ENCODE measurements at regions not wholly inside any gene's neighbourhood (a gene's known extent, or its start where the extent isn't known, plus 50 kb on each side); places are given as distances from the start of the nearest gene placed in this dataset.
"Not testable (repeated sequence)": the region's sequence is repeated elsewhere in the genome, so short reads cannot be mapped to it uniquely, and the experiment has no call there.

GRCh38 chr5:167414611-167415010, 876.8 kb upstream of the WWC1 start:
- Histone ChIP-seq H3K9me3 (ENCODE audit: control insufficient read depth in 2 of 2, low read length in 2 of 2) (no peaks in the 10 kb centered on the region), H3K36me3 (ENCODE audit: control insufficient read depth in 2 of 2, insufficient read depth in 2 of 2, low read length in 2 of 2) (no peaks in the 10 kb centered on the region), H3K27ac (ENCODE audit: low read length) (no peak overlapping the region), H3K27me3 (ENCODE audit: control insufficient read depth in 1 of 2, insufficient read depth in 2 of 2, low read length in 2 of 2) (no peaks in the 10 kb centered on the region), H3K4me3 (ENCODE audit: low read length in 2 of 2) (no peak overlapping the region), H3K9ac (ENCODE audit: low read length in 2 of 2) (no peak overlapping the region), H3K4me1 (ENCODE audit: control insufficient read depth, insufficient read depth, low read length) (no peaks in the 10 kb centered on the region)

DNA sequence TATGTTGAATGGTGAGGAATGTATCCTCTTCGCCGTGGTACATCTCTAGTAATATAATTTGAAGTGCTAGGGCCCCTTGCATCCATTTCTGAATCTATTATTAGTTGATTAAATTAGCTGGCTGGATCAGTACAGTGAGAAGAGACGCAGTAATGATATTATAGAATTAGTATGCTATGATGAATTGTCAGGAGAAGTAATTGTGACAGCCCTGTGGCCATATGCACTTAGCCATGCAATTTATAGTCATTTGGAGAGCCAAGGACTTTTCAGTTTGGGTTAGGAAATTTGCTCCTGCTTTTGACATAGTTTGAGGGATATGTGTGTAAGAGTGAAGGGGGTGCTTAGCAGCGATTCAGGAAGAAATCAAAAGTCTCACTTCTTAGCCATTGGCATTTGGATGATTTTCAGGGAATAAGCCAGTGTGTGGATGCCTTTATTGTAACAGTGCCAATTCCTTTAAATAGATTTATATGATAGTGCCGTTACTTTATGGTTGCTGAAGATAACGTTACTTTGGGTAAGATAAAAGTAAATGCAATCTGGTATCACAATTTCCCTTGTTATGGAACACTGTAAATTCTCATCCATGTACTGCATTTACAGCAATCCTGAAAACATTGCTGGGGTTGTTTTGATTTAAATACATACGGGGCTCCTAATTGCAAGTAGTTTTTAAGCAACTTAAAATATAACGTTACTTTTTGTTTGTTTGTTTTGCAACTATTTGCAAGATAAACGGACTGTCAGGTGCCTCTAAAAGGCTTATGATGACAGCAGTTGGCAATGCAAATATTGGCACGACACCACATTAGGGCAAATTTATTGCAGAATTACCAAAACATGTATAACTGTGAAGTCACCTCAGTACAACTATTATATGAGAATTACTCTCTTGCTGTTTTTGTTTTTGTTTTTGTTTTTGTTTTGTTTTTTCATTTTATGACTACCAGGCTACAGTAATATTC, 875.4 kb upstream of the WWC1 start:
- H3K9ac ChIP-seq (ENCODE audit: low read length in 2 of 2): no peak overlapping the region
- no peaks in the 10 kb centered on the region for H3K27me3 ChIP-seq (ENCODE audit: control insufficient read depth in 1 of 2, insufficient read depth in 2 of 2, low read length in 2 of 2)
- H3K36me3 ChIP-seq (ENCODE audit: control insufficient read depth in 2 of 2, insufficient read depth in 2 of 2, low read length in 2 of 2): no peaks in the 10 kb centered on the region
- H3K4me1 ChIP-seq (ENCODE audit: control insufficient read depth, insufficient read depth, low read length): no peaks in the 10 kb centered on the region
- no peak overlapping the region for H3K27ac ChIP-seq (ENCODE audit: low read length)
- no peaks in the 10 kb centered on the region for H3K9me3 ChIP-seq (ENCODE audit: control insufficient read depth in 2 of 2, low read length in 2 of 2)
- H3K4me3 ChIP-seq (ENCODE audit: low read length in 2 of 2): no peak overlapping the region

- Histone ChIP-seq H3K4me1 (ENCODE audit: control insufficient read depth, insufficient read depth, low read length) (no peaks in the 10 kb centered on the region), H3K36me3 (ENCODE audit: control insufficient read depth in 2 of 2, insufficient read depth in 2 of 2, low read length in 2 of 2) (no peaks in the 10 kb centered on the region), H3K27ac (ENCODE audit: low read length) (no peak overlapping the region), H3K9me3 (ENCODE audit: control insufficient read depth in 2 of 2, low read length in 2 of 2) (no peaks in the 10 kb centered on the region), H3K9ac (ENCODE audit: low read length in 2 of 2) (no peak overlapping the region), H3K27me3 (ENCODE audit: control insufficient read depth in 1 of 2, insufficient read depth in 2 of 2, low read length in 2 of 2) (no peaks in the 10 kb centered on the region), H3K4me3 (ENCODE audit: low read length in 2 of 2) (no peak overlapping the region)
Observed at GRCh38 chr5:167417662-167418061, 873.8 kb upstream of the WWC1 start.

DNA sequence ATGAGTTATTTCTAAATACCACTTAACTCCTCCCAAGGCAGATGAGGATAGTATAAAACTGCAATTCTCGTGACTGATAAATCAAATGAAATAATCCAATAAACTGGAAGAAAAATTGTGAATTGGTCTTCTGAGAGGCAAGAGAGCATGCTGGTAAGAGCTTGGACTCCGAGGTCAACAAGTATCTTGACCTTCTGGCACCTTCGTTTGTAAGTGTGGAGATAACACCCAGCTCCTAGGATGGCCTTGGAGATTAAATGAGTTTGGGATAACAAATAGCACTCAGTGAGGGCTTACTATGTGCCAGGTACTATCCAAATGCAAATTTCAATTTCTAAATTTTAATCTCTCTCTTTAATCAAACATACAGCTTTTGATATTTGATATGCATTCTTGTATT, 866.3 kb upstream of the WWC1 start:
- H3K4me1 ChIP-seq (ENCODE audit: control insufficient read depth, insufficient read depth, low read length): no peaks in the 10 kb centered on the region
- no peak overlapping the region for H3K9ac ChIP-seq (ENCODE audit: low read length in 2 of 2)
- H3K4me3 ChIP-seq (ENCODE audit: low read length in 2 of 2): no peak overlapping the region

DNA sequence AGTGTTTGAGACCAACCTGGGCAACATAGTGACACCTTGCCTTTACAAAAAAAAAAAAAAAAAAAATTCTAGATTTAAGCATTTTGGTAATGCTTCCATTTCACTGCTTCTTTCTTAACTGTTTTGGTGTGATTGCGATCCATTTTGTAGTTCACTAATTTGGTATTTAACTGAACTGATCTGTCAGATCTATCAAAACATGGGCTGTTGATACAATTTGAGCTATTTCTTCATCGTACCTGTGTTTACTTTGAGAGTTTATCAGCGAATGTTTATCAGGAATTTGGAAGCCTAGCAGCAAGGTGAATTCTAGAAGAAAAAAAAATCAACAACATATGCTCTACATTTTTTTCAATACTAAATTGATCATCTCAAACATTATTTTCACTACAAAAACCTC, 864.9 kb upstream of the WWC1 start:
- Histone ChIP-seq H3K9me3 (ENCODE audit: control insufficient read depth in 2 of 2, low read length in 2 of 2) (no peaks in the 10 kb centered on the region), H3K4me3 (ENCODE audit: low read length in 2 of 2) (no peak overlapping the region), H3K27ac (ENCODE audit: low read length) (no peak overlapping the region)

More for the DNA sequence above, 866.3 kb upstream of the WWC1 start:
- Histone ChIP-seq H3K36me3 (ENCODE audit: control insufficient read depth in 2 of 2, insufficient read depth in 2 of 2, low read length in 2 of 2) (no peaks in the 10 kb centered on the region), H3K9me3 (ENCODE audit: control insufficient read depth in 2 of 2, low read length in 2 of 2) (no peaks in the 10 kb centered on the region), H3K27me3 (ENCODE audit: control insufficient read depth in 1 of 2, insufficient read depth in 2 of 2, low read length in 2 of 2) (no peaks in the 10 kb centered on the region), H3K27ac (ENCODE audit: low read length) (no peak overlapping the region)

GRCh38 chr5:167427641-167428040, 863.8 kb upstream of the WWC1 start:
- not testable (repeated sequence) for H3K4me1 ChIP-seq (ENCODE audit: control insufficient read depth, insufficient read depth, low read length); H3K9me3 ChIP-seq (ENCODE audit: control insufficient read depth in 2 of 2, low read length in 2 of 2); H3K27ac ChIP-seq (ENCODE audit: low read length); H3K4me3 ChIP-seq (ENCODE audit: low read length in 2 of 2); H3K9ac ChIP-seq (ENCODE audit: low read length in 2 of 2); H3K27me3 ChIP-seq (ENCODE audit: control insufficient read depth in 1 of 2, insufficient read depth in 2 of 2, low read length in 2 of 2); H3K36me3 ChIP-seq (ENCODE audit: control insufficient read depth in 2 of 2, insufficient read depth in 2 of 2, low read length in 2 of 2)

More for the DNA sequence above, 864.9 kb upstream of the WWC1 start:
- Histone ChIP-seq H3K27me3 (ENCODE audit: control insufficient read depth in 1 of 2, insufficient read depth in 2 of 2, low read length in 2 of 2) (no peaks in the 10 kb centered on the region), H3K9ac (ENCODE audit: low read length in 2 of 2) (no peak overlapping the region), H3K36me3 (ENCODE audit: control insufficient read depth in 2 of 2, insufficient read depth in 2 of 2, low read length in 2 of 2) (no peaks in the 10 kb centered on the region), H3K4me1 (ENCODE audit: control insufficient read depth, insufficient read depth, low read length) (no peaks in the 10 kb centered on the region)

DNA sequence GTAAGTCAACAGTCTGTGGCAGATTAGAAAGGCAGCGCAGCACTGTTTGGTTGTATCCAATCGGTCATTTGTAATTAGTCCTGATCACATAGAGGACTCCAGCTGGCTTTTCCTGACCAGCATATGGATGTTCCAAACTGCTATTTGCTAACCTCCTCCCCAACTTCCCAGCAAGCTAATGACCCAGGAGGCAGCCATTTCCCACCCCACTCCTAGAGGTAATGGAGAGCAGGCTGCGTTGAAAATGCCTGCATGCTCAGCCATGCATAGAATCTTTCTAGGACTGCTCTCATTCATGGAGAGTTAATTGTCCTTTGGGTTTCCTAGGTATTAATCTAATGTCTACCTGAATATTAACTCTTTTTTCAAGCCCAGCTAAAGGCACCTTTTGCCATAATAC, 850.6 kb upstream of the WWC1 start:
- Histone ChIP-seq H3K36me3 (ENCODE audit: control insufficient read depth in 2 of 2, insufficient read depth in 2 of 2, low read length in 2 of 2) (no peaks in the 10 kb centered on the region), H3K27me3 (ENCODE audit: control insufficient read depth in 1 of 2, insufficient read depth in 2 of 2, low read length in 2 of 2) (no peaks in the 10 kb centered on the region), H3K4me1 (ENCODE audit: control insufficient read depth, insufficient read depth, low read length) (no peaks in the 10 kb centered on the region), H3K4me3 (ENCODE audit: low read length in 2 of 2) (no peak overlapping the region), H3K27ac (ENCODE audit: low read length) (no peak overlapping the region), H3K9ac (ENCODE audit: low read length in 2 of 2) (no peak overlapping the region), H3K9me3 (ENCODE audit: control insufficient read depth in 2 of 2, low read length in 2 of 2) (no peaks in the 10 kb centered on the region)

DNA sequence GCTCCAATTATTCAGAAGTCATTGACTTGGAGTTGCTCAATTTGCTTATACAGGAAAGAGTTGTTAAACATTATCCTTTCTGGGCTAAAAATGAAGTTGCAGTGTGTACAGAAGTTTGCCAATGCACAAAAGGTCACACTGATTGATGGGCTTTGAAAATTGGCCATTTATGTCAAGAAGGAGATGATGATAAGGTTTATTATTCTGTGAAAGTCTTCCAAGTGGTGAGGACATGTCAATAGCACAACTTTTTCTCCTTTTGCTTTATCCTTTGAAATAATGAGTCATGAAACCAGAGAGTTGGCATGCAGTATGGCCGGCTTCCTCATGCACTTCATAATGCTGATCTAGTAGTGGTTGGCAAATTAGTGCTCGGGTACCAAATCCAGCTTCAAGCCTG, 848.5 kb upstream of the WWC1 start:
- Histone ChIP-seq H3K9ac (ENCODE audit: low read length in 2 of 2) (no peak overlapping the region), H3K27ac (ENCODE audit: low read length) (no peak overlapping the region), H3K27me3 (ENCODE audit: control insufficient read depth in 1 of 2, insufficient read depth in 2 of 2, low read length in 2 of 2) (no peaks in the 10 kb centered on the region), H3K4me3 (ENCODE audit: low read length in 2 of 2) (no peak overlapping the region), H3K36me3 (ENCODE audit: control insufficient read depth in 2 of 2, insufficient read depth in 2 of 2, low read length in 2 of 2) (no peaks in the 10 kb centered on the region), H3K9me3 (ENCODE audit: control insufficient read depth in 2 of 2, low read length in 2 of 2) (no peaks in the 10 kb centered on the region), H3K4me1 (ENCODE audit: control insufficient read depth, insufficient read depth, low read length) (no peaks in the 10 kb centered on the region)

- no peak overlapping the region for H3K27ac ChIP-seq (ENCODE audit: low read length)
- no peaks in the 10 kb centered on the region for H3K36me3 ChIP-seq (ENCODE audit: control insufficient read depth in 2 of 2, insufficient read depth in 2 of 2, low read length in 2 of 2)
- H3K4me3 ChIP-seq (ENCODE audit: low read length in 2 of 2): no peak overlapping the region
- no peaks in the 10 kb centered on the region for H3K4me1 ChIP-seq (ENCODE audit: control insufficient read depth, insufficient read depth, low read length)
- H3K27me3 ChIP-seq (ENCODE audit: control insufficient read depth in 1 of 2, insufficient read depth in 2 of 2, low read length in 2 of 2): no peaks in the 10 kb centered on the region
- H3K9ac ChIP-seq (ENCODE audit: low read length in 2 of 2): no peak overlapping the region
- no peaks in the 10 kb centered on the region for H3K9me3 ChIP-seq (ENCODE audit: control insufficient read depth in 2 of 2, low read length in 2 of 2)
Observed at GRCh38 chr5:167447466-167448375, 843.7 kb upstream of the WWC1 start.

GRCh38 chr5:167448376-167448775, 843.1 kb upstream of the WWC1 start:
- Histone ChIP-seq H3K27me3 (ENCODE audit: control insufficient read depth in 1 of 2, insufficient read depth in 2 of 2, low read length in 2 of 2) (no peaks in the 10 kb centered on the region), H3K36me3 (ENCODE audit: control insufficient read depth in 2 of 2, insufficient read depth in 2 of 2, low read length in 2 of 2) (no peaks in the 10 kb centered on the region), H3K9me3 (ENCODE audit: control insufficient read depth in 2 of 2, low read length in 2 of 2) (no peaks in the 10 kb centered on the region), H3K4me3 (ENCODE audit: low read length in 2 of 2) (no peak overlapping the region), H3K27ac (ENCODE audit: low read length) (no peak overlapping the region), H3K9ac (ENCODE audit: low read length in 2 of 2) (no peak overlapping the region), H3K4me1 (ENCODE audit: control insufficient read depth, insufficient read depth, low read length) (no peaks in the 10 kb centered on the region)

Data from stomach smooth muscle (tissue), 2 donors.